Caki2 (cell line): ENCODE measurements at regions not wholly inside any gene's neighbourhood (a gene's known extent, or its start where the extent isn't known, plus 50 kb on each side); places are given as distances from the start of the nearest gene placed in this dataset.
"Not testable (repeated sequence)": the region's sequence is repeated elsewhere in the genome, so short reads cannot be mapped to it uniquely, and the experiment has no call there.

Experiments
- DNase-seq: peaks from one replicate; pipeline ENCODE4 v3.0.0-alpha.2; 2015; ENCODE audit warnings: low read depth
- in situ Hi-C: cut with HindIII; loops from 2 replicates; pipeline ENCODE4 v1.10.0; 2016; ENCODE audit warnings: low sequenced_read_pairs, low pct_unique_long_range_greater_than_20kb, mixed read lengths

GRCh38 chrX:95218976-95219375 is 1465.7 kb upstream of the DIAPH2 start:
- no peak for DNase-seq
- in situ Hi-C loops: no loop called here

- in situ Hi-C loops: no loop called here
- DNase-seq: no peak
Observed at GRCh38 chrX:95248386-95248785, 1436.3 kb upstream of the DIAPH2 start.

- in situ Hi-C loops: no loop called here
- no peak for DNase-seq
Observed at GRCh38 chrX:95290455-95290854, 1394.2 kb upstream of the DIAPH2 start.

GRCh38 chrX:95291561-95291960 is 1393.1 kb upstream of the DIAPH2 start:
- in situ Hi-C loops: no loop called here
- no peak for DNase-seq

- peak; percentile 12 for DNase-seq
- in situ Hi-C loops: no loop called here
Observed at GRCh38 chrX:95318882-95319281, 1365.8 kb upstream of the DIAPH2 start.

GRCh38 chrX:95325185-95325584 is 1359.5 kb upstream of the DIAPH2 start:
- in situ Hi-C loops: no loop called here

GRCh38 chrX:95330292-95330691 is 1354.3 kb upstream of the DIAPH2 start:
- in situ Hi-C loops: no loop called here
- no peak for DNase-seq

More at GRCh38 chrX:95325185-95325584, 1359.5 kb upstream of the DIAPH2 start:
- no peak for DNase-seq

GRCh38 chrX:95332530-95332929 is 1352.1 kb upstream of the DIAPH2 start:
- in situ Hi-C loops: no loop called here
- DNase-seq: no peak

GRCh38 chrX:95346856-95347255 is 1337.8 kb upstream of the DIAPH2 start:
- no peak for DNase-seq
- in situ Hi-C loops: no loop called here

GRCh38 chrX:95350774-95351488 is 1333.7 kb upstream of the DIAPH2 start:
- in situ Hi-C loops: no loop called here
- DNase-seq: no peak

- no peak for DNase-seq
- in situ Hi-C loops: no loop called here
Observed at GRCh38 chrX:95367286-95367685, 1317.4 kb upstream of the DIAPH2 start.

- in situ Hi-C loops: no loop called here
- no peak for DNase-seq
Observed at GRCh38 chrX:95382799-95383198, 1301.8 kb upstream of the DIAPH2 start.

- DNase-seq: peak; percentile 8
- in situ Hi-C loops: no loop called here
Observed at GRCh38 chrX:95383778-95384177, 1300.9 kb upstream of the DIAPH2 start.

GRCh38 chrX:95427389-95427788 is 1257.3 kb upstream of the DIAPH2 start:
- DNase-seq: no peak
- in situ Hi-C loops: no loop called here

GRCh38 chrX:95435198-95435597 is 1249.4 kb upstream of the DIAPH2 start:
- DNase-seq: no peak
- in situ Hi-C loops: no loop called here

GRCh38 chrX:95441836-95442235 is 1242.8 kb upstream of the DIAPH2 start:
- DNase-seq: no peak
- in situ Hi-C loops: no loop called here

- no peak for DNase-seq
- in situ Hi-C loops: no loop called here
Observed at GRCh38 chrX:95484781-95485180, 1199.9 kb upstream of the DIAPH2 start.

- peak; percentile 4 for DNase-seq
- in situ Hi-C loops: no loop called here
Observed at GRCh38 chrX:95505721-95506120, 1178.9 kb upstream of the DIAPH2 start.

- DNase-seq: no peak
- in situ Hi-C loops: no loop called here
Observed at GRCh38 chrX:95509474-95509873, 1175.2 kb upstream of the DIAPH2 start.

GRCh38 chrX:95524018-95524417 is 1160.6 kb upstream of the DIAPH2 start:
- in situ Hi-C loops, DNase-seq: not testable (repeated sequence)
